GM23338 (cell line): ENCODE measurements at regions not wholly inside any gene's neighbourhood (a gene's known extent, or its start where the extent isn't known, plus 50 kb on each side); places are given as distances from the start of the nearest gene placed in this dataset.

Source experiments
- ATAC-seq: fragments of 200-7000 bp; cut with Tn5 transposase; 3 replicates; pipeline ENCODE4 v1.9.1; 2020
- DNase-seq: peaks from one replicate; pipeline ENCODE4 v3.0.0-alpha.2; 2015; ENCODE audit warnings: low spot score
- H2AFZ ChIP-seq: fragments of 200-600 bp; sonication (generic); 2 replicates; pipeline ENCODE4 v1.8.0; 2016; ENCODE audit warnings: antibody characterized with exemption, mild to moderate bottlenecking, moderate library complexity
- H3F3A ChIP-seq: fragments of 200-600 bp; sonication (generic); replicated peaks from 2 replicates; pipeline ENCODE4 v1.8.0; 2017; ENCODE audit warnings: antibody characterized with exemption, mixed run types, low read depth
- H3K27ac ChIP-seq: fragments of 200-600 bp; sonication (generic); 2 replicates; pipeline ENCODE4 v1.6.1; 2016; ENCODE audit warnings: low read depth
- H3K27me3 ChIP-seq: fragments of 200-600 bp; sonication (generic); 2 replicates; pipeline ENCODE4 v1.8.0; 2016; ENCODE audit warnings: mild to moderate bottlenecking, mixed run types, moderate library complexity; ENCODE audit not compliant: insufficient read depth
- H3K36me3 ChIP-seq: fragments of 200-600 bp; sonication (generic); 2 replicates; pipeline ENCODE4 v1.8.0; 2016; ENCODE audit warnings: mild to moderate bottlenecking; ENCODE audit not compliant: insufficient read depth
- H3K4me1 ChIP-seq: fragments of 200-600 bp; sonication (generic); 2 replicates; pipeline ENCODE4 v1.8.0; 2016; ENCODE audit warnings: mild to moderate bottlenecking, moderate library complexity; ENCODE audit not compliant: insufficient read depth
- H3K4me2 ChIP-seq: fragments of 200-600 bp; sonication (generic); 2 replicates; pipeline ENCODE4 v1.7.1; 2017; ENCODE audit warnings: mixed run types
- H3K4me3 ChIP-seq: fragments of 200-600 bp; sonication (generic); 2 replicates; pipeline ENCODE4 v1.6.1; 2016; ENCODE audit warnings: mixed run types
- H3K79me2 ChIP-seq: fragments of 200-600 bp; sonication (generic); replicated peaks from 2 replicates; pipeline ENCODE4 v1.8.0; 2017; ENCODE audit warnings: mild to moderate bottlenecking; ENCODE audit not compliant: insufficient read depth
- H3K9me2 ChIP-seq: fragments of 200-600 bp; sonication (generic); 2 replicates; pipeline ENCODE4 v1.8.0; 2017; ENCODE audit not compliant: insufficient read depth
- H4K20me1 ChIP-seq: fragments of 200-600 bp; sonication (generic); replicated peaks from 2 replicates; pipeline ENCODE4 v1.8.0; 2017; ENCODE audit warnings: mild to moderate bottlenecking; ENCODE audit not compliant: insufficient read depth
- H3K27ac Mint-ChIP-seq: 2 replicates; pipeline ENCODE4 v1.8.0; 2020; ENCODE audit warnings: inconsistent platforms, mild to moderate bottlenecking, moderate library complexity, mixed read lengths
- H3K27me3 Mint-ChIP-seq: 3 replicates; pipeline ENCODE4 v1.8.0; 2022; ENCODE audit warnings: low read depth, mild to moderate bottlenecking, moderate library complexity, mixed read lengths, inconsistent platforms; ENCODE audit not compliant: insufficient read depth, poor library complexity
- H3K36me3 Mint-ChIP-seq: 3 replicates; pipeline ENCODE4 v1.8.0; 2021; ENCODE audit warnings: low read depth, mild to moderate bottlenecking, inconsistent platforms, moderate library complexity, mixed read lengths
- H3K4me1 Mint-ChIP-seq: 3 replicates; pipeline ENCODE4 v1.8.0; 2020; ENCODE audit warnings: mild to moderate bottlenecking, inconsistent platforms, mixed read lengths
- H3K4me3 Mint-ChIP-seq: 3 replicates; pipeline ENCODE4 v1.8.0; 2021; ENCODE audit warnings: moderate library complexity, mild to moderate bottlenecking, inconsistent platforms, mixed read lengths
- H3K9me3 Mint-ChIP-seq: 3 replicates; pipeline ENCODE4 v1.8.0; 2020; ENCODE audit warnings: moderate library complexity, mild to moderate bottlenecking, inconsistent platforms, mixed read lengths
- ETS1 ChIP-seq: IDR thresholded peaks from 2 replicates; pipeline ENCODE4 v1.6.1; 2016; ENCODE audit warnings: antibody characterized with exemption
- EZH2 ChIP-seq: fragments of 200-600 bp; sonication (generic); IDR thresholded peaks from one replicate; pipeline ENCODE4 v1.8.0; 2017; ENCODE audit warnings: antibody characterized with exemption, mild to moderate bottlenecking, low read depth; ENCODE audit not compliant: unreplicated experiment
- NANOG ChIP-seq: IDR thresholded peaks from 2 replicates; pipeline ENCODE4 v1.6.1; 2016; ENCODE audit warnings: antibody characterized with exemption, borderline replicate concordance
- REST ChIP-seq: IDR thresholded peaks from one replicate; pipeline ENCODE4 v1.6.1; 2018; ENCODE audit warnings: antibody characterized with exemption; ENCODE audit not compliant: unreplicated experiment
- ZNF114 ChIP-seq: fragments of 250-450 bp; sonication (Bioruptor Pico); IDR thresholded peaks from 2 replicates; pipeline ENCODE4 v1.5.0; 2020; ENCODE audit warnings: mild to moderate bottlenecking, moderate library complexity
- ZNF462 ChIP-seq: fragments of 250-450 bp; sonication (Bioruptor Pico); IDR thresholded peaks from 2 replicates; pipeline ENCODE4 v1.5.0; 2020; ENCODE audit warnings: mild to moderate bottlenecking, moderate library complexity

- TF ChIP-seq ETS1, result peak; percentile 80
- TF ChIP-seq NANOG, result peak; percentile 88
- no peak for TF ChIP-seq EZH2
- peak; percentile 94; the same call in 1 of the 2 replicates for TF ChIP-seq ZNF462 (CRISPR knock-in tag)
Measured at GRCh38 chr4:18691431-18692200, 670.1 kb upstream of the LCORL start (continued).

GRCh38 chr4:18690291-18690955 lies 668.9 kb upstream of the LCORL start:
- TF ChIP-seq NANOG, result no peak
- no peak for TF ChIP-seq ZNF114 (CRISPR knock-in tag)
- no peak for TF ChIP-seq REST
- TF ChIP-seq EZH2, result no peak
- ATAC-seq (no peak), DNase-seq (peak; percentile 20)
- Mint-ChIP-seq H3K9me3 (peaks cover 6% of the 10 kb centered on the region; the same call in 1 of the 3 replicates), H3K27me3 (peaks cover 2% of the 10 kb centered on the region), H3K36me3 (peaks cover 17% of the 10 kb centered on the region), H3K27ac (peak overlapping the region; percentile 80), H3K4me1 (peaks cover 45% of the 10 kb centered on the region), H3K4me3 (peak overlapping the region; percentile 9)
- Histone ChIP-seq H3K79me2 (no peaks in the 10 kb centered on the region), H3K27me3 (no peaks in the 10 kb centered on the region), H3K4me3 (peak overlapping the region; percentile 3), H3K4me2 (peak overlapping the region; percentile 2), H3K9me2 (no peaks in the 10 kb centered on the region), H3K36me3 (no peaks in the 10 kb centered on the region), H2AFZ (no peak overlapping the region), H3F3A (peaks cover 6% of the 10 kb centered on the region), H4K20me1 (no peaks in the 10 kb centered on the region), H3K27ac (peak overlapping the region; percentile 93), H3K4me1 (peaks cover 36% of the 10 kb centered on the region)
